Glutamatergic neuron (in vitro differentiated cells): ENCODE measurements at regions not wholly inside any gene's neighbourhood (a gene's known extent, or its start where the extent isn't known, plus 50 kb on each side); places are given as distances from the start of the nearest gene placed in this dataset.

Experiments used
- DNase-seq: peaks from one replicate; pipeline ENCODE4 v3.0.0; 2022
- H3K27ac Mint-ChIP-seq: one replicate; pipeline ENCODE4 v1.8.0; 2020; ENCODE audit warnings: mild to moderate bottlenecking, mixed read lengths, inconsistent platforms; ENCODE audit not compliant: unreplicated experiment
- H3K27me3 Mint-ChIP-seq: one replicate; pipeline ENCODE4 v1.8.0; 2020; ENCODE audit warnings: mild to moderate bottlenecking, moderate library complexity, mixed read lengths, inconsistent platforms; ENCODE audit not compliant: unreplicated experiment
- H3K36me3 Mint-ChIP-seq: one replicate; pipeline ENCODE4 v1.8.0; 2020; ENCODE audit warnings: mild to moderate bottlenecking, mixed read lengths, inconsistent platforms; ENCODE audit not compliant: unreplicated experiment
- H3K4me1 Mint-ChIP-seq: one replicate; pipeline ENCODE4 v1.8.0; 2020; ENCODE audit warnings: mild to moderate bottlenecking, low read depth, mixed read lengths, inconsistent platforms; ENCODE audit not compliant: unreplicated experiment
- H3K4me3 Mint-ChIP-seq: one replicate; pipeline ENCODE4 v1.8.0; 2020; ENCODE audit warnings: mild to moderate bottlenecking, mixed read lengths, inconsistent platforms; ENCODE audit not compliant: unreplicated experiment
- H3K9me3 Mint-ChIP-seq: one replicate; pipeline ENCODE4 v1.8.0; 2020; ENCODE audit warnings: mild to moderate bottlenecking, moderate library complexity, mixed read lengths, inconsistent platforms; ENCODE audit not compliant: unreplicated experiment
- TF ChIP-seq, protein P1 (sequence below): fragments of 200-600 bp; sonication (generic); IDR thresholded peaks from one replicate; pipeline ENCODE4 v1.5.0; 2021; ENCODE audit not compliant: partially characterized antibody, unreplicated experiment

GRCh38 chr1:88562991-88563390 lies 121.1 kb upstream of the PKN2 start:
- H3K27me3 Mint-ChIP-seq = no peaks in the 10 kb centered on the region
- no peak overlapping the region for H3K4me3 Mint-ChIP-seq
- H3K27ac Mint-ChIP-seq = no peak overlapping the region
- TF ChIP-seq, protein P1, sequence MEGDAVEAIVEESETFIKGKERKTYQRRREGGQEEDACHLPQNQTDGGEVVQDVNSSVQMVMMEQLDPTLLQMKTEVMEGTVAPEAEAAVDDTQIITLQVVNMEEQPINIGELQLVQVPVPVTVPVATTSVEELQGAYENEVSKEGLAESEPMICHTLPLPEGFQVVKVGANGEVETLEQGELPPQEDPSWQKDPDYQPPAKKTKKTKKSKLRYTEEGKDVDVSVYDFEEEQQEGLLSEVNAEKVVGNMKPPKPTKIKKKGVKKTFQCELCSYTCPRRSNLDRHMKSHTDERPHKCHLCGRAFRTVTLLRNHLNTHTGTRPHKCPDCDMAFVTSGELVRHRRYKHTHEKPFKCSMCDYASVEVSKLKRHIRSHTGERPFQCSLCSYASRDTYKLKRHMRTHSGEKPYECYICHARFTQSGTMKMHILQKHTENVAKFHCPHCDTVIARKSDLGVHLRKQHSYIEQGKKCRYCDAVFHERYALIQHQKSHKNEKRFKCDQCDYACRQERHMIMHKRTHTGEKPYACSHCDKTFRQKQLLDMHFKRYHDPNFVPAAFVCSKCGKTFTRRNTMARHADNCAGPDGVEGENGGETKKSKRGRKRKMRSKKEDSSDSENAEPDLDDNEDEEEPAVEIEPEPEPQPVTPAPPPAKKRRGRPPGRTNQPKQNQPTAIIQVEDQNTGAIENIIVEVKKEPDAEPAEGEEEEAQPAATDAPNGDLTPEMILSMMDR = no peak
- DNase-seq = no peak
- H3K36me3 Mint-ChIP-seq = no peaks in the 10 kb centered on the region
- H3K9me3 Mint-ChIP-seq = no peaks in the 10 kb centered on the region
- no peaks in the 10 kb centered on the region for H3K4me1 Mint-ChIP-seq

DNA sequence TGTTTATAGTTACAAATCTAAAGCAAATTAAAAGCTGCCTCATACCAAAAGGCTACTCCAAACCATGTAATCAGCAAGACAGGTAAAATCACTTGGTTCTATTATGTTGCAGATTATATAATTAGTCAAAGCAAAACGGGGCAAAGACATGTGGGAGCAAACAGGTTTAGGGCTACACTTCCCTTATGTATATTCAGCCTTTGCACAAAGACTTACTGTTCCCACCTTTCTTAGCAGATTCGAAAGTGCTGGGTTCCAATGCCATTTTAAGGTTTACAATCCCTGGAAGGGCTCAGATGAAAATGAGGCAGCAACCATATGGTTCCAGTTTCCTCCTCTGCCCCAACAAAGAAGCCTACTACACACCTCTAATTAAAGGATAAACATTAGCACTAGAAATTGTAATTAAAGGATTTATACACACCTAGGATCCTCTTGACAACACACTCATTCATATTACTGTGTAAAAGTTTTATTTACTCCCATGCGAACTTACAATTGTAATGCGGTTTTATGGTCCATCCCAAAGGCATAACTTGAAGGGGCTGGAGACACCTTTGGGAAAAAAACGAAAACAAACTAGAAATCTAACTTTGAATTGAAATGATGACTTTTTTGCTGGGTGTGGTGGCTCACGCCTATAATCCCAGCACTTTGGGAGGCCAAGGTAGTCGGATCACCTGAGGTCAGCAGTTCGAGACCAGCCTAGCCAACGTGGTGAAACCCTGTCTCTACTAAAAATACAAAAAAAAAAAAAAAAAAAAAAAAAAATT lies 117.3 kb upstream of the PKN2 start:
- H3K4me3 Mint-ChIP-seq = no peak overlapping the region
- no peak for DNase-seq
- TF ChIP-seq, protein P1 = no peak
- H3K36me3 Mint-ChIP-seq = no peaks in the 10 kb centered on the region
- no peaks in the 10 kb centered on the region for H3K9me3 Mint-ChIP-seq
- no peak overlapping the region for H3K27ac Mint-ChIP-seq
- no peaks in the 10 kb centered on the region for H3K27me3 Mint-ChIP-seq
- H3K4me1 Mint-ChIP-seq = no peaks in the 10 kb centered on the region

GRCh38 chr1:88571506-88571905 lies 112.6 kb upstream of the PKN2 start:
- no peaks in the 10 kb centered on the region for H3K36me3 Mint-ChIP-seq
- DNase-seq = no peak
- H3K4me3 Mint-ChIP-seq = no peak overlapping the region
- H3K27ac Mint-ChIP-seq = no peak overlapping the region
- no peaks in the 10 kb centered on the region for H3K9me3 Mint-ChIP-seq
- no peaks in the 10 kb centered on the region for H3K4me1 Mint-ChIP-seq
- TF ChIP-seq, protein P1 = no peak
- no peaks in the 10 kb centered on the region for H3K27me3 Mint-ChIP-seq

GRCh38 chr1:88579598-88579997 lies 104.5 kb upstream of the PKN2 start:
- DNase-seq = no peak
- Mint-ChIP-seq H3K4me3 (no peak overlapping the region), H3K4me1 (no peaks in the 10 kb centered on the region), H3K9me3 (no peaks in the 10 kb centered on the region), H3K27ac (no peak overlapping the region), H3K27me3 (peaks cover 3% of the 10 kb centered on the region), H3K36me3 (no peaks in the 10 kb centered on the region)
- TF ChIP-seq, protein P1 = no peak

DNA sequence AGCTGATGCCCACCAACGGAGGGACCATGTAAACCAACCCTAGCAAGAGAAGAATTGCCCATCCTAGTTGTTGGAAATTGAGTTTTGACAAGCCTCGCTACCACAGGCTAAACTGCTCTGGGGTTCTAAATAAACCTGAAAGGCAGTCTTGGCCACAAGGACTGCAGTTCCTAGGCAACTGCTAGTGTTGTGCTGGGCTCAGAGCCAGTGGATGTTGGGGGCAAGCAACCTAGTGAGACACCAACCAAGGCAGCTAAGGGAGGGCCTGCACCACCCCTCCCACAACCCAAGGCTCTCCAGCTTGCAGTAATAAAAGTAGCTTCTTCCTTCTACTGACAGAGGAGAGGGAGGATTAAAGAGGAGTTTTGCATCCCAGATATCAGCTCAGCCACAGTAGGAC lies 102.4 kb upstream of the PKN2 start:
- H3K4me3 Mint-ChIP-seq = no peak overlapping the region
- TF ChIP-seq, protein P1 = no peak
- no peaks in the 10 kb centered on the region for H3K36me3 Mint-ChIP-seq
- no peak overlapping the region for H3K27ac Mint-ChIP-seq
- no peak for DNase-seq
- no peaks in the 10 kb centered on the region for H3K4me1 Mint-ChIP-seq
- H3K9me3 Mint-ChIP-seq = peaks cover 1% of the 10 kb centered on the region
- peaks cover 5% of the 10 kb centered on the region for H3K27me3 Mint-ChIP-seq
